8988T (cell line): ENCODE measurements at regions not wholly inside any gene's neighbourhood (a gene's known extent, or its start where the extent isn't known, plus 50 kb on each side); places are given as distances from the start of the nearest gene placed in this dataset.

Source experiments
- DNase-seq: peaks from one replicate; pipeline ENCODE4 v3.0.0; 2011

- DNase-seq, result no peak
Measured at GRCh38 chr3:187618722-187619121, 51.5 kb downstream of the SST start.

GRCh38 chr3:187617213-187617612, 53.0 kb downstream of the SST start:
- DNase-seq, result no peak

GRCh38 chr3:187616307-187616972, 53.8 kb downstream of the SST start:
- DNase-seq, result peak; percentile 43

- DNase-seq, result no peak
Measured at GRCh38 chr3:187615630-187616029, 54.6 kb downstream of the SST start.

GRCh38 chr3:187612656-187613055, 57.5 kb downstream of the SST start:
- no peak for DNase-seq

GRCh38 chr3:187610981-187611511, 59.1 kb downstream of the SST start:
- DNase-seq, result no peak

- no peak for DNase-seq
Measured at GRCh38 chr3:187594272-187594671, 75.9 kb downstream of the SST start.

GRCh38 chr3:187593451-187593850, 76.7 kb downstream of the SST start:
- no peak for DNase-seq

- DNase-seq, result no peak
Measured at GRCh38 chr3:187590861-187591576, 79.2 kb downstream of the SST start.

- DNase-seq, result no peak
Measured at GRCh38 chr3:187587076-187587475, 83.1 kb downstream of the SST start.

GRCh38 chr3:187586226-187586625, 84.0 kb downstream of the SST start:
- no peak for DNase-seq

- no peak for DNase-seq
Measured at GRCh38 chr3:187572441-187572840, 97.8 kb downstream of the SST start.

GRCh38 chr3:187571701-187572100, 98.5 kb downstream of the SST start:
- DNase-seq, result no peak

GRCh38 chr3:187570776-187571175, 99.4 kb downstream of the SST start:
- no peak for DNase-seq

GRCh38 chr3:187568171-187568570, 102.0 kb downstream of the SST start:
- no peak for DNase-seq

- no peak for DNase-seq
Measured at GRCh38 chr3:187567661-187568121, 102.5 kb downstream of the SST start.

- no peak for DNase-seq
Measured at GRCh38 chr3:187567021-187567420, 103.2 kb downstream of the SST start.

- no peak for DNase-seq
Measured at GRCh38 chr3:187565701-187566100, 104.5 kb downstream of the SST start.

- DNase-seq, result no peak
Measured at GRCh38 chr3:187558990-187559389, 111.2 kb downstream of the SST start.

GRCh38 chr3:187551416-187551815, 118.8 kb downstream of the SST start:
- no peak for DNase-seq

GRCh38 chr3:187550446-187550845, 119.7 kb downstream of the SST start:
- DNase-seq, result no peak

GRCh38 chr3:187545366-187545765, 124.8 kb downstream of the SST start:
- DNase-seq, result no peak

GRCh38 chr3:187544326-187544725, 125.9 kb downstream of the SST start:
- DNase-seq, result no peak

- no peak for DNase-seq
Measured at GRCh38 chr3:187540847-187541246, 129.3 kb downstream of the SST start.
